HG03103 (cell line): ENCODE measurements at regions not wholly inside any gene's neighbourhood (a gene's known extent, or its start where the extent isn't known, plus 50 kb on each side); places are given as distances from the start of the nearest gene placed in this dataset.
"Not testable (repeated sequence)": the region's sequence is repeated elsewhere in the genome, so short reads cannot be mapped to it uniquely, and the experiment has no call there.

ENCODE experiments used
- ATAC-seq: cut with Tn5 transposase; IDR thresholded peaks from one replicate; pipeline ENCODE4 v1.9.1; 2021; ENCODE audit warnings: low read depth; ENCODE audit not compliant: unreplicated experiment

DNA sequence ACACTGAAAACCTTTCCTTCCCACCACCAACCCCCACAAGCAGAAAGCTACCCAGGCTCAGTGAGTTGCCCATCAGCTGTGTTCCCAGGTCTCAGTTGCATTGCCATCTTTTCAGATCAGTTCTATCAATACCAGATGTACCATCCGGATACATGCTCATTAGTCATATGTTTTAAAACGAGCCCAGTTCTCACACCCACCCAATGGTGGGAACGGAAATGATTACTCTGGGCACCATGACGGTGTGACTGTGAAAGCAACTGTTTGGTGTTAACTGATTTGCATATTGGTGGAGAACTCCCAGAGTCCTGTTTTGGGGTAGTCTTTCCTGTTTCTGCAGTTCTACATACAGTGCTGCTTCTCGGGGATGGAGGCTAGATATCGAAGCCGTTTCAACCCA lies 212.3 kb downstream of the TRIM36 start:
- no peak for ATAC-seq

GRCh38 chr5:114953565-114953964 lies 216.1 kb downstream of the TRIM36 start:
- ATAC-seq, result no peak

DNA sequence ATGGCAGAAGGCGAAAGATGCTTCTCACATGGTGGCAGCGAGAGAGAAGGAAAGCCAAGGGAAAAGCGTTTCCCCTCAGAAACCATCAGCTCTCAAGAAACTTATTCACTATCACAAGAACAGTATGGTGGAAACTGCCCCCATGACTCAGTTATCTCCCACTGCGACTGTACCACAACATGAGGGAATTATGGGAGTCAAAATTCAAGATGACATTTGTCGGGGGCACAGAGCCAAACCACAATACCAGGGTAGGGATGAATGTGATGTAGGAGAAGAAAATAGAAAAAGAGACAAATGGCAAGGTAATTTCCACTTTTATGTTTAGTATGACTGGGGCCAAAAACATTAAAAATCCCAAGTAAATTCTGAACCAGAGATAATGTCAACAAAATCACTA lies 216.8 kb downstream of the TRIM36 start:
- no peak for ATAC-seq

GRCh38 chr5:114949756-114950155 lies 220.0 kb downstream of the TRIM36 start:
- no peak for ATAC-seq

- no peak for ATAC-seq
These were observed 220.6 kb downstream of the TRIM36 start for GRCh38 chr5:114948986-114949621.

DNA sequence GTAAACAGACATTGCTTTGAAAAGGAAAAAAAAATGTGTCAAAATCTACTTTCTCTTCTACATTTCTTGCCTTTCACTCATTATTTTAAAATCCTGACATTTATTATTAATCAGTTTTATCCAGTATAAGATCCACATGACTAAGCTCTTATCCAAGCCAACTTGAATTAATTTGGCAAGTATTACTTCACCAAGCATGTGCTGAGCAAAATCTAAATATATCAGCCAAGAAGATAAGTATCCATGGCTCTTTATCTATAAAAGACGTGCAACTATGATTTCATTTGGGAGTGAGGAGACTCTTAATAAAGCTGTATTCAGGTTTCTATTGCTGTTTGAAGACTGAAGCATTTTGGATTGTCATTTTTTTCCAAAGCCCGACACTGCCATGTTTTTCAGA lies 221.3 kb downstream of the TRIM36 start:
- ATAC-seq, result no peak

DNA sequence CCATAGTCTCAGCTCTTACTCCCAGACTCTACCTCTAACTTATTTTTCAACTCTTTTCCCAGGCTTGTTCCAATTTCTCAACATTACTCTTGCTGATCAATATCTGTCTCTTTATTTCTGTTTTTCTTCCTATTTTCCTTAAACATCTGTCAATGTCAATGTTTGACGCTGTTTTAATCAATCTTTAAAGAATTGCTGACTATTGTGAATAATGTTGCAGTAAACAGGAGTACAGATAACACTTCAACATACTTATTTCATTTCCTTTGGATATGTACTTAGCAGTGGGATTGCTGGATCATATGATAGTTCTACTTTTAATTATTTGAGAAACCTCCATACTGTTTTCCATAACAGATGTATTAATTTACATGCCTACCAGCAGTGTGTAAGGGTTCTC lies 229.0 kb downstream of the TRIM36 start:
- ATAC-seq, result no peak

DNA sequence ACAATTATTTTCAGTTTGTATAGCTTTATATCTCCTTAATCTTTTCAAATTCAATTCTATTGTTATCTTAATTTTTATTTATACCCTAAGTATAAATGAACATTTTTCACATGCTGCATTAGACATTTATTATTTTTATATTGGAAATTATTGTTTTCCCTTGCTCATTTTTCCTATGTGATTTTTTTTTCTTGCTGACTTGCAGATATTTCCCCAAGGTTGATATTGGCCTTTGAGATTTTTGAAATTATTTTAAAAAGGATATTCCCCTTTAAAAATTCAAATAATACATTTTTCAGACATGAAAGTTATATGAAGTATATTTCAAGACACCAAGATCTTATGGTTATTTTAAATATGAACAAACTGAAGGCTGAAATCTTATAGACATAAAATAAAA lies 234.2 kb downstream of the TRIM36 start:
- ATAC-seq, result no peak

DNA sequence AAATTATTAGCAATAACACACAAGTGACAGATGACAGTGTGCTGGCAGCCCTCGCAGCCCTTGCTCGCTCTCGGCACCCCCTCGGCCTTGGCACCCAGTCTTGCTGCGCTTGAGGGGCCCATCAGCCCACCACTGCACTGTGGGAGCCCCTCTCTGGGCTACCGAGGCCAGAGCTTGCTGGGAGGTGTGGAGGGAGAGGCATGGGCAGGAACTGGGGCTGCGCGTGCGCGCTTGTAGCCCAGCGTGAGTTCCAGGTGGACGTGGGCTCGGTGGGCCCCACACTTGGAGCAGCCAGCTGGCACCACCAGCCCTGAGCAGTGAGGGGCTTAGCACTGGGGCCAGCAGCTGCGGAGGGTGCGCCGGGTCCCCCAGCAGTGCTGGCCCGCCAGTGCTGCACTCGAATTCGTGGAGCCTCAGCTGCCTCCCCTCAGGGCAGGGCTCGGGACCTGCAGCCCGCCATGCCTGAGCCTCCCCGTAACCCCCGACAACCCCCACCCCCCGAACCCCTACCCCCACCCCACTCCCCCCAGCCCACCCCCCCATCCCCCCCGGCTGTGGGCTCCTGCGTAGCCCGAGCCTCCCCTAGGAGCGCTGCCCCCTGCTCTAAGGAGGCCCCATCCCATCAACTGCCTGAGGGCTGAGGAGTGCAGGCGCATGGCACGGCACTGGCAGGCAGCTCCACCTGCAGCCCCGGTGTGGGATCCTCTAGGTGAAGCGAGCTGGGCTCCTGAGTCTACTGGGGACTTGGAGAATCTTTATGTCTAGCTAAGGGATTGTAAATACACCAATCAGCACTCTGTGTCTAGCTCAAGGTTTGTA lies 240.9 kb downstream of the TRIM36 start:
- no peak for ATAC-seq

DNA sequence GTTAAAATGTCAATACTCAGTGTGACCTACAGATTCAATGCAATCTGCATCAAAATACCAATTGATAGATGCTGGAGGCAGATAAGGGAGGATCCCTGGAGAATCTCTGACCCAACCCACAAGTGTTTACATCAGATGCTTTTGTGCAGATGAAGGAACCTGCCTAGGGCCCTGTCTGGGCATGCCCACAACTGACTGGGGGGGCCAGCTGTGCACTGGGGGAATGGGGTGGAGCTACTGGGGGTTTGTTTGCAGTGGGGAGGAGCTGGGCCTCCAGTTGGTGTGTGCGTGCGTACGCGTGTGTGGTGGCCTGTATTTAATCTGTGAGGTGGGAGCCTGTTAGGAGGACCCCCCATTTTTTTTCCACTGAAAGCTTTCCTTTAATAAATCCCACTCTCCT lies 244.9 kb downstream of the TRIM36 start:
- no peak for ATAC-seq

DNA sequence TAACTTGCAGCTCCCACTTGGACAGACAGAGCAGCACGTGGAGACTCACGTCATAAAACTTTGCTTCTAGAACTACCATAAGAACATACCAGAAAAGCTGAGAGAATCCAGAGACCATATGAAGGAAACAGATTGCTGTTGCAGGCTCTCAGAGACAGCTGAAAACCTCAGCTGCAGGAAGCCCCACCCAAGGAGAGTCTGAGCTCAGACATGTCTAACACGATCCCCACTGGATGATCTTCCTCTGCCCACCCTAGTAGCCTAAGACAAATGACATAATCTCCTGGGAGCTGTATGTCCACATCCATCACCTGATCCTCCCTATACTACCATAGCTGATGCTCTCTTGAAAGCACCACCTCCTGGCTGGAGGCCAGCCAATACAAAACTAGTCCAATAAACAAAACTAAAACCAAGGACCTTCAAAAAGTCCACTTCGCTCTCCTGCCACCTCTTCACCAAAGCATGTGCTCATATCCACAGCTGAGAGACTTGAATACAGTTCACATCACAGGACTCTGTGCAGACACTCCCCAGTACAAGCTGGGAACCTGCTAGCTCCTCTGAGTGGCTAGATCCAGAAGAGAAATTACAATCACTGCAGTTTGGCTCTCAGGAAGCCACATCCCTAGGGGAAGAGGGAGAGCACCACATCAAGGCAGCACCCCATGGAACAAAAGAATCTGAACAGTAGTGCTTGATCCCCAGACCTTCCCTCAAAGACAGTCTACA lies 257.4 kb downstream of the TRIM36 start:
- ATAC-seq, result no peak

- ATAC-seq, result no peak
These were observed 259.0 kb downstream of the TRIM36 start for GRCh38 chr5:114910727-114911126.

DNA sequence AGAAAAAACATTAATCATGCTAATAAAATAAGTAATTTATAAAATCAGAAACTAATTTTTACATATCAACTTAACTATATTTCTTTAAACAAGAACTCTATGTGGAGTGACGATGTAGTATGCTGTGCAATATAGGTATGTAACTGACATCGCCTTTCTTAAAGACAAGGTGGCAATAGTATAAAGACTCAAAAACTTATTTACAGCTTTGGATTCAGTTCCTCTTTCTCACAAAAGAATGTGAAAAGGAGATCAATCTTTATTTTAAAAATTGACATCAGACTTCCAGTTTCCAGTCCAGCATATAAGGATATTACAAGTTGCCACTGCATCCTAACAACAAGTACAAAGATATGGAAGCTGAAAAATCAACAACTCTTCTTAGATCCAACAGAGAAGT lies 260.3 kb downstream of the TRIM36 start:
- ATAC-seq, result no peak

DNA sequence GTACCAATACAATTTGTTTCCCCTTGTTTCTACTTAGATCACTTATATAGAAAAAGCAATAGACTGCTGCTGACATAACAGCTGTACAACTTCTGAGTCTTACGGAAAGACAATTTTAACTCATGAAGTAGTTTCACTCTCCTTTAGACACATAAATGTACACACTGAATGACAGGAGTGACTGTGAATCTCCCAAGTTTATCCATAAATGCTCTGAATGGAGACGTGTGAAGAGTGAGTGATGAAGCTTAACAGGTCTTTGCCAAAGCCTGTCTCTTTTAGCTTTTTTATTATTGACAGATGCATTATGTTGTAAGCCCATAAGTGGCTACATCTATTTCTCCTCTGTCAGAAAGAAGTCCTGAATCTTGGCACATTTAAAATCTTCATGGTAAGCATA lies 265.9 kb downstream of the TRIM36 start:
- no peak for ATAC-seq

GRCh38 chr5:114898602-114899001 lies 271.1 kb downstream of the TRIM36 start:
- ATAC-seq, result no peak

DNA sequence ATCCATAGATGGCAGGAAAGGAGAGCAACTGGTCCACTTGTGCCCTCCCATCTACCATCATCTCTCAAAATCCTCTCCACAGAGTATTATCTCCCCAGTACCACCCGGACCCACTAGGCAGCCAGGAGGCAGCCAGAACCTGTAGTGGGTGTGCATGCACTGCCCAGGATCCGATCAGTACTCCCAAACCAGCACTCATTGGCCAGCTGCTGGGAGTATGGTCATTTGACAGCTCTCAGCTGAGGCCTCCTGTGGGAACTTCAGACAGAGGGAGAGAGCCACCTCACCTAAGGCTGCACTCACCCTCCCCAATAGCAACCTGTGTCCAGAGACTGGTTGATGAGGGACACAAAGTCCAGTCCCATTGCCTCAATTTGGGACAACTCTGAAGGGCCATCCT lies 286.0 kb downstream of the TRIM36 start:
- ATAC-seq, result no peak

GRCh38 chr5:114859438-114859735 lies 310.3 kb downstream of the TRIM36 start:
- ATAC-seq, result no peak

GRCh38 chr5:114858665-114859437 lies 310.9 kb downstream of the TRIM36 start:
- no peak for ATAC-seq

GRCh38 chr5:114857941-114858551 lies 311.7 kb downstream of the TRIM36 start:
- ATAC-seq, result no peak

GRCh38 chr5:114844711-114845110 lies 325.0 kb downstream of the TRIM36 start:
- not testable (repeated sequence) for ATAC-seq

DNA sequence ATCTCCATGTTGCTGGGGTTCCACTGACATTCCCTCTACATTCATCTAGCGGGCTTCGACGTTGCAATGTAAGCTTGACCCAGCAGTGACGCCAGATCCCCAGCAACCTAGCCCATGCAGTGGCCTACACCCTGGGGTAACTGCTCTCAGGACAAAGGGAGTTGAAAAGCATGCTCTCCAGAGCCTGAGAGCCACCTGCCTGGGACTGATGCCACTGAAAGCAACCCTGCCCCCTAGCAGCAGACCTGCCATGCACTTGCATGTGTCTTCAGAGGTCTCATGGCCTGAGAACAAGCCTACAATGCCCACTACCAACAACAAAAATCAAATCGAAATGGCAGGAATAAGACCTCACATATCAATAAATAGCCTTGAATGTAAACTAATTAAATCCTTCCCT lies 330.3 kb downstream of the TRIM36 start:
- ATAC-seq, result no peak
